Esophagus squamous epithelium (tissue), 5 donors: ENCODE measurements at regions not wholly inside any gene's neighbourhood (a gene's known extent, or its start where the extent isn't known, plus 50 kb on each side); places are given as distances from the start of the nearest gene placed in this dataset.

Experiments used
- DNase-seq: peaks from one replicate; lab custom pipeline; 2025; lab: John Stamatoyannopoulos, UW
- H3K27ac ChIP-seq, 4 donors: fragments of 200-600 bp; sonication (generic); one replicate each; pipeline ENCODE4 v1.5.1; 2016 to 2019; ENCODE audit warnings: mild to moderate bottlenecking in 1 of 4
- H3K27me3 ChIP-seq, 4 donors: fragments of 200-600 bp; sonication (generic); 1 replicate in 3 of 4; 2 replicates in 1 of 4; pipeline versions ENCODE4 v1.5.1 to v1.6.0; 2017 to 2021; ENCODE audit warnings: antibody characterized with exemption in 1 of 4
- H3K36me3 ChIP-seq, 3 donors: fragments of 200-600 bp; sonication (generic); one replicate each; pipeline ENCODE4 v1.5.1; 2016 to 2019
- H3K4me1 ChIP-seq, 3 donors: fragments of 200-600 bp; sonication (generic); one replicate each; pipeline ENCODE4 v1.5.1; 2017 to 2019
- H3K4me3 ChIP-seq, 4 donors: fragments of 200-600 bp; sonication (generic); 1 replicate in 3 of 4; 2 replicates in 1 of 4; pipeline ENCODE4 v1.5.1; 2016 to 2019; ENCODE audit warnings: mild to moderate bottlenecking in 2 of 4, moderate library complexity in 1 of 4
- H3K9me3 ChIP-seq, 3 donors: fragments of 200-600 bp; sonication (generic); one replicate each; pipeline ENCODE4 v1.5.1; 2016 to 2019
- CTCF ChIP-seq, 6 experiments: fragments of 450-650 bp in 4 of 6; fragments of 200-600 bp in 2 of 6; sonication (generic) in 2 of 6; IDR thresholded peaks; one replicate each; pipeline ENCODE4 v1.5.1; 2016 to 2019; ENCODE audit warnings: antibody characterized with exemption in 6 of 6, mild to moderate bottlenecking in 4 of 6, moderate library complexity in 4 of 6
- POLR2A ChIP-seq, 4 donors: fragments of 450-650 bp; IDR thresholded peaks; one replicate each; pipeline ENCODE4 v1.6.1; 2017; ENCODE audit warnings: antibody characterized with exemption in 4 of 4, mild to moderate bottlenecking in 4 of 4, moderate library complexity in 3 of 4
- WGBS, 2 donors: methylation state at CpG; one replicate each; pipeline ENCODE4 v1.1.5; 2018; 5-methylcytosine and 5-hydroxymethylcytosine counted together
- intact Hi-C: fragments of 100-400 bp; cut with DNase I; formaldehyde crosslinking; loops from one replicate; pipeline ENCODE4 v1.15.0; 2022
- donor health status: DM: yes; HTN: yes; CAD: no.

GRCh38 chr5:166050531-166050930 lies 2240.9 kb upstream of the WWC1 start:
- Histone ChIP-seq H3K4me3 (no peak overlapping the region), H3K36me3 (no peaks in the 10 kb centered on the region), H3K9me3 (no peaks in the 10 kb centered on the region), H3K27me3 (no peaks in the 10 kb centered on the region), H3K27ac (no peak overlapping the region), H3K4me1 (no peaks in the 10 kb centered on the region)
- no peak for DNase-seq
- intact Hi-C loops = no loop called here
- TF ChIP-seq POLR2A (IDR thresholded peaks at IDR 0.05) = no peak
- no peak for TF ChIP-seq CTCF (IDR thresholded peaks at IDR 0.05)
- 72 to 83% methylated on average over 4 of the region's 4 CpGs for WGBS, 2 donors

GRCh38 chr5:166058660-166059059 lies 2232.8 kb upstream of the WWC1 start:
- 95 to 97% methylated on average over 5 of the region's 5 CpGs for WGBS, 2 donors
- no peak for TF ChIP-seq POLR2A (IDR thresholded peaks at IDR 0.05)
- TF ChIP-seq CTCF (IDR thresholded peaks at IDR 0.05) = no peak
- intact Hi-C loops = no loop called here

GRCh38 chr5:166062094-166062493 lies 2229.4 kb upstream of the WWC1 start:
- Histone ChIP-seq H3K9me3 (no peaks in the 10 kb centered on the region), H3K4me1 (no peaks in the 10 kb centered on the region), H3K27me3 (no peaks in the 10 kb centered on the region), H3K4me3 (no peak overlapping the region), H3K27ac (no peak overlapping the region), H3K36me3 (no peaks in the 10 kb centered on the region)
- intact Hi-C loops = no loop called here
- TF ChIP-seq CTCF (IDR thresholded peaks at IDR 0.05) = no peak
- no peak for TF ChIP-seq POLR2A (IDR thresholded peaks at IDR 0.05)
- WGBS, 2 donors = 77 to 88% methylated on average over 1 of the region's 1 CpG
- no peak for DNase-seq

More at GRCh38 chr5:166058660-166059059, 2232.8 kb upstream of the WWC1 start:
- H3K4me3 ChIP-seq = no peak overlapping the region
- no peak overlapping the region for H3K27ac ChIP-seq
- no peaks in the 10 kb centered on the region for H3K27me3 ChIP-seq
- no peak for DNase-seq
- no peaks in the 10 kb centered on the region for H3K4me1 ChIP-seq
- no peaks in the 10 kb centered on the region for H3K9me3 ChIP-seq
- H3K36me3 ChIP-seq = no peaks in the 10 kb centered on the region

- H3K27me3 ChIP-seq = no peaks in the 10 kb centered on the region
- intact Hi-C loops = no loop called here
- no peak overlapping the region for H3K4me3 ChIP-seq
- TF ChIP-seq CTCF (IDR thresholded peaks at IDR 0.05) = no peak
- TF ChIP-seq POLR2A (IDR thresholded peaks at IDR 0.05) = no peak
- H3K27ac ChIP-seq = no peak overlapping the region
- no peaks in the 10 kb centered on the region for H3K9me3 ChIP-seq
- no peaks in the 10 kb centered on the region for H3K36me3 ChIP-seq
- DNase-seq = no peak
- no peaks in the 10 kb centered on the region for H3K4me1 ChIP-seq
Measured at GRCh38 chr5:166062719-166063118, 2228.7 kb upstream of the WWC1 start.

GRCh38 chr5:166063261-166063660 lies 2228.2 kb upstream of the WWC1 start:
- Histone ChIP-seq H3K27me3 (no peaks in the 10 kb centered on the region), H3K9me3 (no peaks in the 10 kb centered on the region), H3K4me1 (no peaks in the 10 kb centered on the region), H3K36me3 (no peaks in the 10 kb centered on the region), H3K4me3 (no peak overlapping the region), H3K27ac (no peak overlapping the region)
- WGBS, 2 donors = 0 to 24% methylated on average over 1 of the region's 1 CpG
- TF ChIP-seq CTCF (IDR thresholded peaks at IDR 0.05) = no peak
- no peak for TF ChIP-seq POLR2A (IDR thresholded peaks at IDR 0.05)
- intact Hi-C loops = no loop called here
- no peak for DNase-seq
